ENCODE measurements at regions not wholly inside any gene's neighbourhood (a gene's known extent, or its start where the extent isn't known, plus 50 kb on each side); places are given as distances from the start of the nearest gene placed in this dataset.

DNA sequence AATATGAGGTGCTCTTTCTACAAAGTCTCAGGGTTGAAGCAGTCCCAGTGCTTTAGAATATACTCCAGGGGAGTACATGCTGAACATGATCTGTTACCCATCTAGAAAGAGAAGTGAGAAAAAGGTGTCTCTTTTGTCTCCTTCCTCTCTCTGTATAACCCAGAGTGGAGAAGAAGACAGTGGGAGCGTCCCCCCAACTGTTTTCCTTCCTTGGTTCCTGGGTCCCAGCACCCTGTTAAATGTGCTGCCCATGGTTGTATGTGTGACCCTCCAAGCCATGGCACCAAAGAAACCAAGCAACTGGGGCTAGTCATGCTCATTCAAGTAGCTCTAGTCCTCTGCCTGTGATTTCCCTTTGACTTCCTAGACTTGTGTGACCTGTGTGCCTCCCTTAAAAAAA lies 683.7 kb downstream of the TBL1XR1 start:
- H4K20me1 ChIP-seq (ENCODE audit: control insufficient read depth, extremely low read depth, insufficient read depth, low read length) = no peaks in the 10 kb centered on the region
- DNase-seq (ENCODE audit: low read depth, low spot score) (no peak), FAIRE-seq (no peak)
- H2AFZ ChIP-seq (ENCODE audit: control insufficient read depth, low read length) = no peak overlapping the region
- H3K79me2 ChIP-seq (ENCODE audit: control insufficient read depth, insufficient read depth, low read length) = no peaks in the 10 kb centered on the region
- dilution Hi-C loops (cut with MboI; ENCODE audit: extremely low pct_ligation_motif_present, low sequenced_read_pairs) = loop anchor here (25.0 kb wide), 1 partner anchor 424 kb away; no protein-coding TSS in a partner anchor
- H3K4me3 ChIP-seq (ENCODE audit: control insufficient read depth in 2 of 3, extremely low read depth in 1 of 3, insufficient read depth in 2 of 3, low read depth in 1 of 3, low read length in 3 of 3) = no peak overlapping the region
- H3K9me1 ChIP-seq (ENCODE audit: control insufficient read depth, extremely low read depth, insufficient read depth, low read length) = no peaks in the 10 kb centered on the region
- H3K4me2 ChIP-seq (ENCODE audit: control insufficient read depth, extremely low read depth, insufficient read depth, low read depth, low read length) = no peak overlapping the region
- no peak overlapping the region for H3K27ac ChIP-seq (ENCODE audit: control insufficient read depth, insufficient read depth, low read length)
- H3K9ac ChIP-seq (ENCODE audit: control insufficient read depth, extremely low read depth, insufficient read depth, low read length) = no peak overlapping the region
- no peak for TF ChIP-seq EZH2 (IDR thresholded peaks at IDR 0.05; ENCODE audit: low read length)
- TF ChIP-seq, protein P1, sequence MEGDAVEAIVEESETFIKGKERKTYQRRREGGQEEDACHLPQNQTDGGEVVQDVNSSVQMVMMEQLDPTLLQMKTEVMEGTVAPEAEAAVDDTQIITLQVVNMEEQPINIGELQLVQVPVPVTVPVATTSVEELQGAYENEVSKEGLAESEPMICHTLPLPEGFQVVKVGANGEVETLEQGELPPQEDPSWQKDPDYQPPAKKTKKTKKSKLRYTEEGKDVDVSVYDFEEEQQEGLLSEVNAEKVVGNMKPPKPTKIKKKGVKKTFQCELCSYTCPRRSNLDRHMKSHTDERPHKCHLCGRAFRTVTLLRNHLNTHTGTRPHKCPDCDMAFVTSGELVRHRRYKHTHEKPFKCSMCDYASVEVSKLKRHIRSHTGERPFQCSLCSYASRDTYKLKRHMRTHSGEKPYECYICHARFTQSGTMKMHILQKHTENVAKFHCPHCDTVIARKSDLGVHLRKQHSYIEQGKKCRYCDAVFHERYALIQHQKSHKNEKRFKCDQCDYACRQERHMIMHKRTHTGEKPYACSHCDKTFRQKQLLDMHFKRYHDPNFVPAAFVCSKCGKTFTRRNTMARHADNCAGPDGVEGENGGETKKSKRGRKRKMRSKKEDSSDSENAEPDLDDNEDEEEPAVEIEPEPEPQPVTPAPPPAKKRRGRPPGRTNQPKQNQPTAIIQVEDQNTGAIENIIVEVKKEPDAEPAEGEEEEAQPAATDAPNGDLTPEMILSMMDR (optimal IDR thresholded peaks at IDR 0.05 in 1 of 3, IDR thresholded peaks at IDR 0.05 in 1 of 3, conservative IDR thresholded peaks at IDR 0.05 in 1 of 3; ENCODE audit: extremely low read depth in 1 of 3, insufficient read depth in 2 of 3, low read length in 3 of 3) = no peak
- H3K4me1 ChIP-seq (ENCODE audit: control insufficient read depth, extremely low read depth, insufficient read depth, low read length) = no peaks in the 10 kb centered on the region
- no peaks in the 10 kb centered on the region for H3K27me3 ChIP-seq (ENCODE audit: control insufficient read depth, extremely low read depth, insufficient read depth, low read length)
- H3K9me3 ChIP-seq (ENCODE audit: control insufficient read depth, low read depth, low read length) = no peaks in the 10 kb centered on the region
- H3K36me3 ChIP-seq (ENCODE audit: control insufficient read depth in 2 of 2, extremely low read depth in 1 of 2, insufficient read depth in 2 of 2, low read length in 2 of 2) = no peaks in the 10 kb centered on the region

DNA sequence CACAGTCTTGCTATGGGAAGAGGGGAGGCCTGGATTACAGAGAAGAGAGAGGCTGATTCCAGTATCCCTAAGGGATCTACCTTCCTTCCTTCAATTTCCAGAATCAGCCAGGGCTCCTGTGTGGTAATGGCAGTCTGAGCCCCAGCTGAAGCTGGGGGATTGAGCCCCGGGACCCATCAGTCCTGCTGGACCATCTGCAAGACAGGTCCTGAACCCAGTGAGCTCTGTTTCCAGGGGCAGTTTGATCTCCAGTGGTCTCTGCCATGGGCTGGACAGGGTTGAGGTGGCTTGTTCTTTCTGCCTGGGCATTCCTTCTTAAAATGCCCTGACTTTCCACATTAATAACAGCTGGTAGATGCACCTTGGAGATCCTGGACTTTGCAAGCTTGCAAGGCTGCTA lies 685.2 kb downstream of the TBL1XR1 start:
- no peak overlapping the region for H3K4me3 ChIP-seq (ENCODE audit: control insufficient read depth in 2 of 3, extremely low read depth in 1 of 3, insufficient read depth in 2 of 3, low read depth in 1 of 3, low read length in 3 of 3)
- no peak for TF ChIP-seq EZH2 (IDR thresholded peaks at IDR 0.05; ENCODE audit: low read length)
- TF ChIP-seq, protein P1 (optimal IDR thresholded peaks at IDR 0.05 in 1 of 3, IDR thresholded peaks at IDR 0.05 in 1 of 3, conservative IDR thresholded peaks at IDR 0.05 in 1 of 3; ENCODE audit: extremely low read depth in 1 of 3, insufficient read depth in 2 of 3, low read length in 3 of 3) = no peak
- FAIRE-seq (no peak), DNase-seq (ENCODE audit: low read depth, low spot score) (no peak)
- H3K4me2 ChIP-seq (ENCODE audit: control insufficient read depth, extremely low read depth, insufficient read depth, low read depth, low read length) = no peak overlapping the region
- no peaks in the 10 kb centered on the region for H4K20me1 ChIP-seq (ENCODE audit: control insufficient read depth, extremely low read depth, insufficient read depth, low read length)
- no peak overlapping the region for H3K27ac ChIP-seq (ENCODE audit: control insufficient read depth, insufficient read depth, low read length)
- no peaks in the 10 kb centered on the region for H3K9me3 ChIP-seq (ENCODE audit: control insufficient read depth, low read depth, low read length)
- H2AFZ ChIP-seq (ENCODE audit: control insufficient read depth, low read length) = no peak overlapping the region
- H3K27me3 ChIP-seq (ENCODE audit: control insufficient read depth, extremely low read depth, insufficient read depth, low read length) = no peaks in the 10 kb centered on the region
- no peak overlapping the region for H3K9ac ChIP-seq (ENCODE audit: control insufficient read depth, extremely low read depth, insufficient read depth, low read length)
- dilution Hi-C loops (cut with MboI; ENCODE audit: extremely low pct_ligation_motif_present, low sequenced_read_pairs) = loop anchor here (25.0 kb wide), 1 partner anchor 425 kb away; no protein-coding TSS in a partner anchor
- no peaks in the 10 kb centered on the region for H3K79me2 ChIP-seq (ENCODE audit: control insufficient read depth, insufficient read depth, low read length)
- no peaks in the 10 kb centered on the region for H3K36me3 ChIP-seq (ENCODE audit: control insufficient read depth in 2 of 2, extremely low read depth in 1 of 2, insufficient read depth in 2 of 2, low read length in 2 of 2)
- H3K4me1 ChIP-seq (ENCODE audit: control insufficient read depth, extremely low read depth, insufficient read depth, low read length) = no peaks in the 10 kb centered on the region
- no peaks in the 10 kb centered on the region for H3K9me1 ChIP-seq (ENCODE audit: control insufficient read depth, extremely low read depth, insufficient read depth, low read length)
